ENCODE measurements at regions not wholly inside any gene's neighbourhood (a gene's known extent, or its start where the extent isn't known, plus 50 kb on each side); places are given as distances from the start of the nearest gene placed in this dataset.

DNA sequence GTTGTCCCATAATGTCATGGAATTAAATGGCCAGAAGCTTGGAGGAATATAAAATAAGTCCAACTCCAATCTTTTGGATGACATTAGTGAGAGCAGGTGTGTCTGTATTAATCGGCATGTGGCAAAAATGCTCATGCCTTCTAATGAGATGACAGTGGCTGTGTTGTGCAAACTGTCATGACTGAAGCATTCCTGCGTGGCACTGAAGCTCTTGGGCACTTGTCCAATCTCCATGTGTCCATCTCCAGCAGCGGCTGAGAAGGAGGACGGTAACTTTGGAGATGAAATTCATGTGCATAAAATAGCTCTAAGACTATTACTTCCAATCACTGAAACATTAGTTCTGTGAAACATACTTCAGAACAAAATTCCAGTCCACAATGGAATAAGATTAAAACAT lies 697.5 kb upstream of the GRAMD2B start:
- WGBS, 2 experiments (ENCODE audit: insufficient coverage in 2 of 2) = 44 to 100% methylated on average over 1 to 2 of the region's 4 CpGs
- no peak overlapping the region for H3K27ac ChIP-seq (ENCODE audit: low read depth, low read length, severe bottlenecking)

DNA sequence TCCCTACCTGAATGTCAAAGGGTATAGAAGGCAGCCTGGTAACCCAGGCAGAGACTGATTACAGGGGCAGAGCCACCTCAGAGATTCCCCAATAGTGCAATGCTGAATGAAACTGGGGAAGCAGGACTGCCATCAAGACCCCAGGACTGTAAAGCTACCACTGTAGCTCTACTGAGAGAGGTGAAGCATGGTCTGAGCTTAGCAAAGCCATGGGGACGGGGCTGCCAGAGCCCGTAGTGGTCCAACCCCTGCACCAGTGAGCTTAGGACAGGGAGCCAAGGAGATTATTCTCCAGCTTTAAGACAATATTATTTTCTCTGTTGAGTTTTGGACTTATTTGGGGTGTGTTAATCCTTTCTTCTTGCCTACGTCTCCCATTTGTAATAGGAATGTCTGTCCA lies 679.3 kb upstream of the GRAMD2B start:
- H3K36me3 ChIP-seq (ENCODE audit: control insufficient read depth, insufficient read depth, low read length) = no peaks in the 10 kb centered on the region

More for the DNA sequence above, 697.5 kb upstream of the GRAMD2B start:
- Histone ChIP-seq H3K36me3 (ENCODE audit: control insufficient read depth, insufficient read depth, low read length) (no peaks in the 10 kb centered on the region), H3K4me1 (ENCODE audit: control insufficient read depth, insufficient read depth, low read length, poor library complexity, severe bottlenecking) (no peaks in the 10 kb centered on the region), H3K4me3 (ENCODE audit: extremely low read depth, insufficient read depth, low read length, poor library complexity, severe bottlenecking) (no peak overlapping the region), H3K9me3 (ENCODE audit: control insufficient read depth, low read length) (no peaks in the 10 kb centered on the region)

DNA sequence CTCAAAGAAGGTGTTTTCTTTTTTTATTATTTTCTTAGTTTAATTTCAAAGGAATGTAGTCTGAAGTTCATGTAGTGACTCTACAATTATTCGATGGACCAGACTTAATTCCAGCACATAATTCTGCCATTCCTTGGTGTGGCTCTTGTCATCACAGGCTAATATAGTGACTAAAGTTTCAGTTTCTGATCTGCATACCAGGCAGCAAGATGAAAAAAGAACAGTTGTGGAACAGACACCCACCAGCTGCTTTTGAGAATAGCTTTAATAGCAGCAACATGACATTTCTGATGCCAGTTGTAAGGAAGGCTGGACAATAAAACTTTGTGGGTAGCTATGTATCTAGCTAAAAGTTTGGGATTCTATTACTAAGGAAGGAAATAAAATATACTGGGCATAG lies 676.3 kb upstream of the GRAMD2B start:
- Histone ChIP-seq H3K36me3 (ENCODE audit: control insufficient read depth, insufficient read depth, low read length) (no peaks in the 10 kb centered on the region), H3K4me1 (ENCODE audit: control insufficient read depth, insufficient read depth, low read length, poor library complexity, severe bottlenecking) (no peaks in the 10 kb centered on the region), H3K9me3 (ENCODE audit: control insufficient read depth, low read length) (no peaks in the 10 kb centered on the region), H3K4me3 (ENCODE audit: extremely low read depth, insufficient read depth, low read length, poor library complexity, severe bottlenecking) (no peak overlapping the region), H3K27ac (ENCODE audit: low read depth, low read length, severe bottlenecking) (no peak overlapping the region)
- WGBS, 2 experiments (ENCODE audit: insufficient coverage in 2 of 2) = no CpG with 5 or more reads among the region's 1 CpG

More for the DNA sequence above, 679.3 kb upstream of the GRAMD2B start:
- 100% methylated on average over 1 of the region's 3 CpGs; no CpG with 5 or more reads in 1 of the 2 experiments for WGBS, 2 experiments (ENCODE audit: insufficient coverage in 2 of 2)
- no peaks in the 10 kb centered on the region for H3K4me1 ChIP-seq (ENCODE audit: control insufficient read depth, insufficient read depth, low read length, poor library complexity, severe bottlenecking)
- H3K4me3 ChIP-seq (ENCODE audit: extremely low read depth, insufficient read depth, low read length, poor library complexity, severe bottlenecking) = no peak overlapping the region
- no peak overlapping the region for H3K27ac ChIP-seq (ENCODE audit: low read depth, low read length, severe bottlenecking)
- H3K9me3 ChIP-seq (ENCODE audit: control insufficient read depth, low read length) = no peaks in the 10 kb centered on the region

DNA sequence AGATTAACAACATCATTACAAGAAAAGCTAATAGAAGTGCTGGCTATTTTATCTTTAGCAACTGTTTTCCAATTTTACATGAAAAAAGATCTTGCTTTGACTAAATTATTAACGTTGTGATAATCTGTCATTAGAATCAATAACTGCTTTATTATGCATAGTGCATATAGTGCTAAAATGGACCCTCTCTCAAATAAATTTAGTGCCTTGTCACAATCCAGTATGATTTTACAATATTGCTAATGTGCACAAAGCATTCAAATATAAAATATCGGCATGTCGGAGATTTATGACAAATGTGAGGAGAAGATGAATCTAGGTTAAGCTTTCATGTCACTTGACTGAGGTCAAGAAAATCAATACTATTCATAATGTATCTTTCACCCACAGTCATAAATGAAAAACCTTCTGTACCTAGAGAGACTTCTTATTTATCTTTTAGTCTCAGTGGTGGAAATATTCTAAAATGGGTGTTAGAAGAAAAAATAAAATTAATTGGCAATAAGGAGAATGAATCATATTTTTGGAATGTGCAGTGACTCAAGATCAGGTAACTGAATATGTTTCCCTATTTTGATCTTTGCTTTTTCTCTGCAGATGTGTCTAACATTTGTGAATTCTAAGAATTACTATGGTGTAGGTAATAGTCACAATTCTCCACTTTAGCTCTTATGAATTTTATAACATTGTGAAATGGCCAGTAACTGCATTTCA lies 672.9 kb upstream of the GRAMD2B start:
- Histone ChIP-seq H3K9me3 (ENCODE audit: control insufficient read depth, low read length) (no peaks in the 10 kb centered on the region), H3K4me3 (ENCODE audit: extremely low read depth, insufficient read depth, low read length, poor library complexity, severe bottlenecking) (no peak overlapping the region), H3K4me1 (ENCODE audit: control insufficient read depth, insufficient read depth, low read length, poor library complexity, severe bottlenecking) (no peaks in the 10 kb centered on the region), H3K36me3 (ENCODE audit: control insufficient read depth, insufficient read depth, low read length) (no peaks in the 10 kb centered on the region), H3K27ac (ENCODE audit: low read depth, low read length, severe bottlenecking) (no peak overlapping the region)
- no CpG with 5 or more reads among the region's 3 CpGs for WGBS, 2 experiments (ENCODE audit: insufficient coverage in 2 of 2)

DNA sequence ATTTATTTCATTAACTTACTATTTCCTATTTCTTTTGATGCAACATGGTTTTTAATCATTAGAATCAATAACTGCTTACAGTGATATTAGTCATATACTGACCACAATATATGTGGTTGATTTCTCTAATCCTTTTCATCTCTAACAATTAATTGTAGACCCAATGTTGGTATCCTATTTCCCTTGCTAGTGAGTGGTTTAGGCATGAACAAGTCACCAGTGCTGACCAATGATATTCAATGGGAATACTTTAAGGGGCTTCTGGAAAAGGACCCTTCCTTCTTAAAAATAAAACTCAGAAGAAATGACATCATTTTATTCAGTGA lies 672.4 kb upstream of the GRAMD2B start:
- Histone ChIP-seq H3K27ac (ENCODE audit: low read depth, low read length, severe bottlenecking) (no peak overlapping the region), H3K4me1 (ENCODE audit: control insufficient read depth, insufficient read depth, low read length, poor library complexity, severe bottlenecking) (no peaks in the 10 kb centered on the region), H3K9me3 (ENCODE audit: control insufficient read depth, low read length) (no peaks in the 10 kb centered on the region), H3K36me3 (ENCODE audit: control insufficient read depth, insufficient read depth, low read length) (no peaks in the 10 kb centered on the region), H3K4me3 (ENCODE audit: extremely low read depth, insufficient read depth, low read length, poor library complexity, severe bottlenecking) (no peak overlapping the region)

DNA sequence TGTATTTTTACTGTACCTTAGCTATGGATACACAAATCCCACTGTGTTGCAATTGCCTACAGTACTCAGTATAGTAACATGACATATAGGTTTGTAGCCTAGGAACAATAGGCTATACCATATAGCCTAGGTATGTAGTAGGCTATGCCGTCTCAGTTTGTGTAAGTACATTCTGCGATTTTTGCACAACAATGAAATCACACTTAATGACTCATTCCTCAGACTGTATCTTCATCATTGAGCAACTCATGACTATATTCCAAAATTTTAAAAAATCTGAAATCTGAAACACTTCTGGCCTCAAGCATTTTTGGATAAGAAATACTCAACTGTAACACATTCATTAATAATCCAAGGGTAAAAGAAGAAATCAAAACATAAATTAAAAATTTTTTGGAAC lies 666.8 kb upstream of the GRAMD2B start:
- Histone ChIP-seq H3K4me1 (ENCODE audit: control insufficient read depth, insufficient read depth, low read length, poor library complexity, severe bottlenecking) (no peaks in the 10 kb centered on the region), H3K9me3 (ENCODE audit: control insufficient read depth, low read length) (no peaks in the 10 kb centered on the region), H3K36me3 (ENCODE audit: control insufficient read depth, insufficient read depth, low read length) (no peaks in the 10 kb centered on the region), H3K4me3 (ENCODE audit: extremely low read depth, insufficient read depth, low read length, poor library complexity, severe bottlenecking) (no peak overlapping the region), H3K27ac (ENCODE audit: low read depth, low read length, severe bottlenecking) (no peak overlapping the region)
- 100% methylated on average over 1 to 2 of the region's 2 CpGs for WGBS, 2 experiments (ENCODE audit: insufficient coverage in 2 of 2)

DNA sequence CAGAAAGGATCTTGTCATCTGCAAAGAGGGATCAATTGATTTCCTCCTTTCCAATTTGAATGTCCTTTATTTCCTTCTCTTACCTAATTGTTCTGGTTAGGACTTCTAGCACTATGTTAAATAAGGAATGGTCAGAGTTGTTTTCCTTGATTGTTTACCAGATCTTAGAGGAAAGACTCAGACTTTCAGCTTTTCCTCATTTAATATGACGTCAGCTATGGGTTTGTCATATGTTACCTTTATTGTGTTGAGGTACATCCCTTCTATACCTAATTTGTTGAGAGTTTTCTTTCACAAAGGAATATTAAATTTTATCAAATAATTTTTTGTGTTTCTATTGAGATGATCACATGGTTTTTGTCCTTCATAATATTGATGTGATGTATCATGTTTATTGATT lies 656.5 kb upstream of the GRAMD2B start:
- Histone ChIP-seq H3K9me3 (ENCODE audit: control insufficient read depth, low read length) (no peaks in the 10 kb centered on the region), H3K4me3 (ENCODE audit: extremely low read depth, insufficient read depth, low read length, poor library complexity, severe bottlenecking) (no peak overlapping the region), H3K36me3 (ENCODE audit: control insufficient read depth, insufficient read depth, low read length) (no peaks in the 10 kb centered on the region), H3K27ac (ENCODE audit: low read depth, low read length, severe bottlenecking) (no peak overlapping the region), H3K4me1 (ENCODE audit: control insufficient read depth, insufficient read depth, low read length, poor library complexity, severe bottlenecking) (no peaks in the 10 kb centered on the region)
- no CpG with 5 or more reads among the region's 1 CpG for WGBS, 2 experiments (ENCODE audit: insufficient coverage in 2 of 2)

DNA sequence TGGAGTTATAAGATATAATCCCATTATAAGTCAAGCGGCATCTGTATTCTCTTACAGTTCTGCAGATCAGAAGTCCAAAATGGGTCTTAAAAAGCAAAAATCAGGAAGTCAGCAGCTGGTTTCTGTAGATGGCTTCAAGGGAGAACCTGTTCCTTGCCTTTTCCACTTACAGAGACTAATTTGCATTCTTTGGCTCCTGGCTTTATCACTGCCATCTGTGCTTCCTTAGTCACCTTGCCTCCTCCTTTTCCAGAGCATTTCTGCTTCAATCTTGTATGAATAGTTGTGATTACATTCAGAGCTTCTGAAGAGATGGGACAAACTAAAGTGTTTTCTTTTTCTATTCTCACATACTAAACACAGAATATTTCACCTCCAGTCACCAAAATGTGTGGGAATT lies 647.3 kb upstream of the GRAMD2B start:
- Histone ChIP-seq H3K4me1 (ENCODE audit: control insufficient read depth, insufficient read depth, low read length, poor library complexity, severe bottlenecking) (no peaks in the 10 kb centered on the region), H3K4me3 (ENCODE audit: extremely low read depth, insufficient read depth, low read length, poor library complexity, severe bottlenecking) (no peak overlapping the region)
- WGBS, 2 experiments (ENCODE audit: insufficient coverage in 2 of 2) = 100% methylated on average over 1 of the region's 1 CpG; no CpG with 5 or more reads in 1 of the 2 experiments

DNA sequence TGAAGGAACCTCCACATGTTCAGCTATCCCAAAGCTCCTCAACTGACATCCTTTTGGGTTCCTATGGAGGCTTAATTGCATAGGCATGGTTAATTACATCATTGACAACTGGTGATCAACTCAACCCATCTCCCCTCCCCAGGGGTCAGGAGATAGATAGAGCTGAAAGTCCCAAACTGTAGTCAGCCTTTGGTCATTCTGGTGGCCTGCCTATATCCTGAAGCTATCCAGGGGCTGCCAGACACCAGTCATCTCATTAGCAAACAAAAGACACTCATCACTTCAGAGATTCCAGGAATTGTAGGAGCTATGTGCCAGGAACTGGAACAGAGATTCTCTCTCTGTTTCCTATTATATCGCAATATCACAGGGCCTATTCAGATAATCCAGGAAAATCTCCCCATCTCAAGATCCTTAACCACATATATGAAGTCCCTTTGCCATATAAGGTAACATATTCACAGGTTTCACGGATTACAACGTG lies 646.5 kb upstream of the GRAMD2B start:
- 92 to 100% methylated on average over 1 to 2 of the region's 3 CpGs for WGBS, 2 experiments (ENCODE audit: insufficient coverage in 2 of 2)
- H3K4me3 ChIP-seq (ENCODE audit: extremely low read depth, insufficient read depth, low read length, poor library complexity, severe bottlenecking) = no peak overlapping the region
- no peak overlapping the region for H3K27ac ChIP-seq (ENCODE audit: low read depth, low read length, severe bottlenecking)
- no peaks in the 10 kb centered on the region for H3K36me3 ChIP-seq (ENCODE audit: control insufficient read depth, insufficient read depth, low read length)
- no peaks in the 10 kb centered on the region for H3K9me3 ChIP-seq (ENCODE audit: control insufficient read depth, low read length)
- no peaks in the 10 kb centered on the region for H3K4me1 ChIP-seq (ENCODE audit: control insufficient read depth, insufficient read depth, low read length, poor library complexity, severe bottlenecking)

More for the DNA sequence above, 647.3 kb upstream of the GRAMD2B start:
- H3K36me3 ChIP-seq (ENCODE audit: control insufficient read depth, insufficient read depth, low read length) = no peaks in the 10 kb centered on the region
- H3K9me3 ChIP-seq (ENCODE audit: control insufficient read depth, low read length) = no peaks in the 10 kb centered on the region
- H3K27ac ChIP-seq (ENCODE audit: low read depth, low read length, severe bottlenecking) = no peak overlapping the region

DNA sequence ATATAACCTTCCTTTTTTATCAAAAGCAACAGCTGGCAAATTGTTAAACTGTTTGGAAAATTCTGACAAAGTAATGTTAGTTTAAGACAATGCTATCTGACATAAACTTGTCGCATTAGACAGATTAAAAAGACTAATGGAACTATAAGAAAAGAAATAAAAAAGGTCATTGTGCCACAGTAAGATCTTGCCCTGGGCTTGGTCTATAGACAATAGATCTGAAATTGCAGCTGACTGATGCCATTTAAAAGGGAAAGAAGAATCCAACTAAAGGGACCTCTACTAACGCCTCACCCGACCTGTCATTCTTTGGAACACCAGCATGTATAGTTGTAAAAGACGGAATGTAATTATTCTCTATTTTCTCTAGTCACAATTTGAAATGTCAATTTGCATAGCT lies 644.4 kb upstream of the GRAMD2B start:
- H3K9me3 ChIP-seq (ENCODE audit: control insufficient read depth, low read length) = no peaks in the 10 kb centered on the region
- no peaks in the 10 kb centered on the region for H3K4me1 ChIP-seq (ENCODE audit: control insufficient read depth, insufficient read depth, low read length, poor library complexity, severe bottlenecking)
- no peaks in the 10 kb centered on the region for H3K36me3 ChIP-seq (ENCODE audit: control insufficient read depth, insufficient read depth, low read length)
- WGBS, 2 experiments (ENCODE audit: insufficient coverage in 2 of 2) = 83% methylated on average over 1 of the region's 4 CpGs; no CpG with 5 or more reads in 1 of the 2 experiments
- no peak overlapping the region for H3K4me3 ChIP-seq (ENCODE audit: extremely low read depth, insufficient read depth, low read length, poor library complexity, severe bottlenecking)
- H3K27ac ChIP-seq (ENCODE audit: low read depth, low read length, severe bottlenecking) = no peak overlapping the region

DNA sequence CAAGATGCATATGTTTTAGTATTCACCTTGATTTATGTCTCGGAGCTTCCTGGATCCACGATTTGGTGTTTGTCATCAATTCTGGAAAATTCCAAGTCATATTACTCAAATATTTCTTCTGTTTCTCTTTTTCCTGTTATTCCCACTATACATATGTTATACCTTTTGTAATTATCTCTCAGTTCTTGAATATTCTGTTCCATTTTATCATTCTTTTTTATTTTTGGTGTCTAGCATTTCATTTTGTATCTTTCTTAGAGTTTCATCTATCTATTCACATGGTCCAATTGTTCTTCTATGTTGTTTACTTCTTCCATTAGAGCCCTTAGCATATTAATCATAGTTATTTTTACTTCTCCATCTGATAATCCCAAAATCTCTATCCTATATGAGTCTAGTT lies 637.8 kb upstream of the GRAMD2B start:
- Histone ChIP-seq H3K4me3 (ENCODE audit: extremely low read depth, insufficient read depth, low read length, poor library complexity, severe bottlenecking) (no peak overlapping the region), H3K36me3 (ENCODE audit: control insufficient read depth, insufficient read depth, low read length) (no peaks in the 10 kb centered on the region), H3K9me3 (ENCODE audit: control insufficient read depth, low read length) (no peaks in the 10 kb centered on the region), H3K4me1 (ENCODE audit: control insufficient read depth, insufficient read depth, low read length, poor library complexity, severe bottlenecking) (no peaks in the 10 kb centered on the region), H3K27ac (ENCODE audit: low read depth, low read length, severe bottlenecking) (no peak overlapping the region)
- WGBS, 2 experiments (ENCODE audit: insufficient coverage in 2 of 2) = 100% methylated on average over 2 of the region's 2 CpGs

Measured in mesodermal cell (in vitro differentiated cells).